Mesothelial cell of epicardium (in vitro differentiated cells): ENCODE measurements at regions not wholly inside any gene's neighbourhood (a gene's known extent, or its start where the extent isn't known, plus 50 kb on each side); places are given as distances from the start of the nearest gene placed in this dataset.

Experiments
- DNase-seq, 2 experiments: peaks; one replicate each; pipeline ENCODE4 v3.0.0; 2021; ENCODE audit warnings: low spot score in 2 of 2; ENCODE audit not compliant: unreplicated experiment in 2 of 2
- H3K27ac Mint-ChIP-seq: 2 replicates; pipeline ENCODE4 v1.8.0; 2021; ENCODE audit warnings: mixed read lengths
- H3K27me3 Mint-ChIP-seq: 2 replicates; pipeline ENCODE4 v1.8.0; 2021; ENCODE audit warnings: low read depth, mixed read lengths
- H3K36me3 Mint-ChIP-seq: 2 replicates; pipeline ENCODE4 v1.8.0; 2021; ENCODE audit warnings: mixed read lengths
- H3K4me1 Mint-ChIP-seq: 2 replicates; pipeline ENCODE4 v1.8.0; 2021; ENCODE audit warnings: mixed read lengths
- H3K4me3 Mint-ChIP-seq: 2 replicates; pipeline ENCODE4 v1.8.0; 2021; ENCODE audit warnings: mild to moderate bottlenecking, moderate library complexity, mixed read lengths
- H3K9me3 Mint-ChIP-seq: 2 replicates; pipeline ENCODE4 v1.8.0; 2021; ENCODE audit warnings: mixed read lengths
- CTCF ChIP-seq: fragments of 200-600 bp; sonication (generic); IDR thresholded peaks from one replicate; pipeline ENCODE4 v1.5.0; 2021; ENCODE audit warnings: antibody characterized with exemption; ENCODE audit not compliant: unreplicated experiment

GRCh38 chr21:38688068-38688467 lies 117.7 kb upstream of the ETS2 start:
- Mint-ChIP-seq H3K27me3 (peaks cover 42% of the 10 kb centered on the region), H3K4me3 (no peak overlapping the region), H3K9me3 (peaks cover 7% of the 10 kb centered on the region), H3K4me1 (no peaks in the 10 kb centered on the region), H3K36me3 (no peaks in the 10 kb centered on the region), H3K27ac (no peak overlapping the region)
- TF ChIP-seq CTCF = no peak
- no peak for DNase-seq

- DNase-seq = no peak
- Mint-ChIP-seq H3K4me3 (no peak overlapping the region), H3K4me1 (no peaks in the 10 kb centered on the region), H3K36me3 (no peaks in the 10 kb centered on the region), H3K27me3 (peaks cover 54% of the 10 kb centered on the region), H3K27ac (no peak overlapping the region), H3K9me3 (peaks cover 7% of the 10 kb centered on the region)
- TF ChIP-seq CTCF = no peak
Measured at GRCh38 chr21:38691631-38692030, 114.1 kb upstream of the ETS2 start.

- TF ChIP-seq CTCF = no peak
- peaks cover 36% of the 10 kb centered on the region for H3K27me3 Mint-ChIP-seq
- no peak for DNase-seq
Measured at GRCh38 chr21:38696579-38696978, 109.2 kb upstream of the ETS2 start.

GRCh38 chr21:38699048-38699447 lies 106.7 kb upstream of the ETS2 start:
- Mint-ChIP-seq H3K4me1 (no peaks in the 10 kb centered on the region), H3K9me3 (peaks cover 4% of the 10 kb centered on the region), H3K4me3 (no peak overlapping the region), H3K27ac (no peak overlapping the region), H3K27me3 (peaks cover 31% of the 10 kb centered on the region), H3K36me3 (no peaks in the 10 kb centered on the region)
- no peak for TF ChIP-seq CTCF
- DNase-seq = no peak

More at GRCh38 chr21:38696579-38696978, 109.2 kb upstream of the ETS2 start:
- Mint-ChIP-seq H3K4me1 (no peaks in the 10 kb centered on the region), H3K27ac (no peak overlapping the region), H3K4me3 (no peak overlapping the region), H3K9me3 (peaks cover 4% of the 10 kb centered on the region), H3K36me3 (no peaks in the 10 kb centered on the region)

GRCh38 chr21:38702196-38702595 lies 103.5 kb upstream of the ETS2 start:
- Mint-ChIP-seq H3K27me3 (peaks cover 14% of the 10 kb centered on the region), H3K27ac (no peak overlapping the region), H3K36me3 (no peaks in the 10 kb centered on the region), H3K4me1 (no peaks in the 10 kb centered on the region), H3K4me3 (no peak overlapping the region), H3K9me3 (peaks cover under 1% of the 10 kb centered on the region)
- TF ChIP-seq CTCF = no peak
- DNase-seq = no peak

GRCh38 chr21:38709876-38710275 lies 95.9 kb upstream of the ETS2 start:
- DNase-seq = no peak
- no peak overlapping the region for H3K27ac Mint-ChIP-seq
- H3K27me3 Mint-ChIP-seq = peaks cover 6% of the 10 kb centered on the region
- peaks cover 5% of the 10 kb centered on the region for H3K4me1 Mint-ChIP-seq
- no peaks in the 10 kb centered on the region for H3K36me3 Mint-ChIP-seq
- H3K4me3 Mint-ChIP-seq = no peak overlapping the region
- no peak for TF ChIP-seq CTCF
- no peaks in the 10 kb centered on the region for H3K9me3 Mint-ChIP-seq
